Activated CD8-positive, alpha-beta T cell treated with anti-CD3 and anti-CD28 coated beads for 36 hours (primary cell): ENCODE measurements at regions not wholly inside any gene's neighbourhood (a gene's known extent, or its start where the extent isn't known, plus 50 kb on each side); places are given as distances from the start of the nearest gene placed in this dataset.

Source experiments
- ATAC-seq: fragments of 200-7000 bp; cut with Tn5 transposase; one replicate; pipeline ENCODE4 v1.10.0; 2021; ENCODE audit warnings: mild to moderate bottlenecking, moderate library complexity
- CTCF ChIA-PET: fragments of 350-600 bp; sonication (Branson Sonifier 250); formaldehyde crosslinking; loops from one replicate; lab custom pipeline; 2021; ENCODE audit warnings: antibody characterized with exemption; lab: Charles Lee
- POLR2A ChIA-PET: fragments of 350-600 bp; sonication (Branson Sonifier 250); formaldehyde crosslinking; loops from one replicate; lab custom pipeline; 2021; ENCODE audit warnings: antibody characterized with exemption; lab: Charles Lee
- DNase-seq: peaks from one replicate; pipeline ENCODE4 v3.0.0-alpha.2; 2020
- H3K27ac Mint-ChIP-seq: one replicate; pipeline ENCODE4 v1.8.0; 2021; ENCODE audit warnings: mild to moderate bottlenecking, mixed read lengths
- H3K27me3 Mint-ChIP-seq: one replicate; pipeline ENCODE4 v1.8.0; 2021; ENCODE audit warnings: mixed read lengths
- H3K36me3 Mint-ChIP-seq: one replicate; pipeline ENCODE4 v1.8.0; 2021; ENCODE audit warnings: low read depth, mixed read lengths
- H3K4me1 Mint-ChIP-seq: one replicate; pipeline ENCODE4 v1.8.0; 2021; ENCODE audit warnings: low read depth, mixed read lengths
- H3K4me3 Mint-ChIP-seq: one replicate; pipeline ENCODE4 v1.8.0; 2021; ENCODE audit warnings: mild to moderate bottlenecking, moderate library complexity, mixed read lengths
- H3K9me3 Mint-ChIP-seq: one replicate; pipeline ENCODE4 v1.8.0; 2021; ENCODE audit warnings: mixed read lengths
- CTCF ChIP-seq: fragments of 200-600 bp; IDR thresholded peaks from one replicate; pipeline ENCODE4 v1.8.0; 2022; ENCODE audit warnings: antibody characterized with exemption, mild to moderate bottlenecking
- intact Hi-C: fragments of 100-400 bp; cut with micrococcal nuclease; formaldehyde crosslinking; loops from one replicate; pipeline ENCODE4 v1.10.0; 2022

- ATAC-seq: no peak
- Mint-ChIP-seq H3K4me3 (no peak overlapping the region), H3K27me3 (no peaks in the 10 kb centered on the region), H3K36me3 (no peaks in the 10 kb centered on the region), H3K27ac (no peak overlapping the region), H3K9me3 (peaks cover 6% of the 10 kb centered on the region), H3K4me1 (no peaks in the 10 kb centered on the region)
- CTCF ChIA-PET: no interaction called here
- intact Hi-C loops: no loop called here
- no peak for DNase-seq
- POLR2A ChIA-PET: interaction anchor here (0.6 kb wide), 1 partner anchor 14 kb away, joined by 4 read pairs; no protein-coding TSS in a partner anchor
- TF ChIP-seq CTCF: no peak
Measured at GRCh38 chr11:23767576-23767975, 729.3 kb upstream of the LUZP2 start.

GRCh38 chr11:23769214-23769613, 727.6 kb upstream of the LUZP2 start:
- ATAC-seq: no peak
- no peak for DNase-seq
- Mint-ChIP-seq H3K4me1 (no peaks in the 10 kb centered on the region), H3K9me3 (peaks cover 6% of the 10 kb centered on the region), H3K27me3 (no peaks in the 10 kb centered on the region), H3K27ac (no peak overlapping the region), H3K36me3 (no peaks in the 10 kb centered on the region), H3K4me3 (no peak overlapping the region)
- TF ChIP-seq CTCF: no peak
- intact Hi-C loops: no loop called here
- ChIA-PET CTCF (no interaction called here), POLR2A (no interaction called here)

DNA sequence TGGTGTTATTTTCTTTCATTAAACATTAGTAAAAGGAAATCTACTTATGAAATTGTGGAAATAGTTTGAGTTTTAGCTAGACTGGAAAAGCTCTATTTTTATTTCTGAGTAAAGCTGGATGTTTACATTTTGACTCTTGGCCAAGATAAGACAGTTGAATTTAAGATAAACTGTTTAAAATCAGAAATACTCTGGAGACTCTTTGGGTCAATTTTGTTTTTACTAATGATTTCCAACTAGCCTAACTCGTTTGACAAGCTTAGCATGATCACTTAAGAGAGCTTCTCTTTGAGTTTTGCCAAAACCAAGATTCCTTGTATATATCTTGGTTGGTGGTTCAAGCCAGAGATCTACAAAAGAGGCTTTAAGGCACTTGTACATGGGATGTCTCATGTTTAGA, 724.8 kb upstream of the LUZP2 start:
- Mint-ChIP-seq H3K27me3 (no peaks in the 10 kb centered on the region), H3K4me1 (no peaks in the 10 kb centered on the region), H3K4me3 (no peak overlapping the region)

DNA sequence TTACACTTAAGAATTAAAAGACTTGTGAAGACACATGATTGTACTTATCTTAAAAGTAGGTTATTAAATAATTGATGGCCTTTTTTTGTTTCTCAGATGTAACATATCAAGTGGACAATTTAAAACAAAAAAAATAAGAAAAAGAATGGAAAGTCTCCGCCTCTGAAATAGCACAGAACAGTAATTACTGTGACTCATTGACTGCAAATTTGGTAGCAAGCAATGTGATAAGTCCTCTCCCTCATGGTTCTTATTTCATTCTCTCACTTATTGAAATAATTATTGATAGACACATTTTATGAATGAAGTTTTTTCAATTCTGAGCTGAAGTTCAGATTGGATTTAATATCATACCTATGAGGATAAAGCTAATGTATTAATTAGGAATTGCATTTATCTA, 717.9 kb upstream of the LUZP2 start:
- Mint-ChIP-seq H3K9me3 (peaks cover 6% of the 10 kb centered on the region), H3K4me3 (no peak overlapping the region), H3K4me1 (no peaks in the 10 kb centered on the region), H3K36me3 (no peaks in the 10 kb centered on the region), H3K27ac (no peak overlapping the region), H3K27me3 (no peaks in the 10 kb centered on the region)
- intact Hi-C loops: no loop called here
- no peak for DNase-seq
- ChIA-PET CTCF (no interaction called here), POLR2A (no interaction called here)
- TF ChIP-seq CTCF: no peak
- ATAC-seq: no peak

More for the DNA sequence above, 724.8 kb upstream of the LUZP2 start:
- intact Hi-C loops: no loop called here
- no peak for TF ChIP-seq CTCF
- DNase-seq: no peak
- H3K27ac Mint-ChIP-seq: no peak overlapping the region
- H3K9me3 Mint-ChIP-seq: peaks cover 3% of the 10 kb centered on the region
- H3K36me3 Mint-ChIP-seq: no peaks in the 10 kb centered on the region
- no peak for ATAC-seq
- ChIA-PET POLR2A (no interaction called here), CTCF (no interaction called here)

DNA sequence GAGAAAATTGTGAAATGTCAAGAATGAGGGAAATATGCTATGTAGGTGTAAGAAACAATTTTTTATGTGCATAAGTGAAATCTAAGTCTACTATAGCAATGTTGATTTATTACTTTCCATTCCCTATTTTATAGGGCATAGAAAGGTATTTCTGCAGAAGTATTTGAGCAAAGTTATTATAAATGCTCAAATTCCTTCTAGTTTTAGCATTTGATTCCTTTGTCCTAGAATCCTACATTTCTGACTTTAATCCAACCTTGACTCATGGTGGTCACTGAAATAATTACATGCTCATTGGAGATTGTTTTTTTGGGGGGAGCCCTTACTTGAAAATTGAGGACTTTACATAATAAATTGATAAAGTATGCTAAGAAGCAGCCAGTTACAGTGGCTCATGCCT, 716.6 kb upstream of the LUZP2 start:
- ChIA-PET CTCF (no interaction called here), POLR2A (no interaction called here)
- Mint-ChIP-seq H3K4me1 (no peaks in the 10 kb centered on the region), H3K27ac (no peak overlapping the region), H3K36me3 (no peaks in the 10 kb centered on the region), H3K27me3 (no peaks in the 10 kb centered on the region), H3K9me3 (peaks cover 6% of the 10 kb centered on the region), H3K4me3 (no peak overlapping the region)
- no peak for TF ChIP-seq CTCF
- no peak for DNase-seq
- intact Hi-C loops: no loop called here
- ATAC-seq: no peak
